Prostate gland (tissue), 2 donors: ENCODE measurements at regions not wholly inside any gene's neighbourhood (a gene's known extent, or its start where the extent isn't known, plus 50 kb on each side); places are given as distances from the start of the nearest gene placed in this dataset.
A peak's percentile ranks its signal among the peaks of the same experiment; 100 is the strongest.
"Not testable (repeated sequence)": the region's sequence is repeated elsewhere in the genome, so short reads cannot be mapped to it uniquely, and the experiment has no call there.

Source experiments
- DNase-seq: peaks from one replicate; pipeline ENCODE4 v3.0.0-alpha.2; 2019; ENCODE audit warnings: low spot score
- H3K27ac ChIP-seq, 2 donors: fragments of 200-600 bp; sonication (generic); 2 replicates each; pipeline ENCODE4 v1.5.1; 2017 to 2019
- H3K27me3 ChIP-seq: fragments of 200-600 bp; sonication (generic); replicated peaks from 2 replicates; pipeline ENCODE4 v1.5.1; 2019; ENCODE audit not compliant: insufficient read depth
- H3K36me3 ChIP-seq, 2 donors: fragments of 200-600 bp; sonication (generic); 1 replicate in 1 of 2; 2 replicates in 1 of 2; pipeline versions ENCODE4 v1.5.1 to v1.8.1; 2017 to 2019
- H3K4me1 ChIP-seq: fragments of 200-600 bp; sonication (generic); replicated peaks from 2 replicates; pipeline ENCODE4 v1.5.1; 2019
- H3K4me3 ChIP-seq, 2 donors: fragments of 200-600 bp; sonication (generic); 2 replicates each; pipeline ENCODE4 v1.5.1; 2017 to 2019
- H3K9me3 ChIP-seq: fragments of 200-600 bp; sonication (generic); 2 replicates; pipeline ENCODE4 v1.5.1; 2017
- POLR2A ChIP-seq: fragments of 450-650 bp; IDR thresholded peaks from one replicate; pipeline ENCODE4 v1.6.1; 2016; ENCODE audit warnings: antibody characterized with exemption, mild to moderate bottlenecking
- POLR2AphosphoS5 ChIP-seq: sonication (generic); formaldehyde crosslinking; IDR thresholded peaks from one replicate; pipeline ENCODE4 v1.6.1; 2017; ENCODE audit warnings: antibody characterized with exemption
- WGBS: methylation state at CpG from one replicate; pipeline ENCODE4 v1.1.5; 2018; 5-methylcytosine and 5-hydroxymethylcytosine counted together
- intact Hi-C: fragments of 100-400 bp; cut with DNase I; formaldehyde crosslinking; loops from one replicate; pipeline ENCODE4 v1.14.2; 2022
- TF ChIP-seq, protein P1 (sequence below), 4 experiments: fragments of 200-600 bp in 2 of 4; fragments of 450-650 bp in 2 of 4; sonication (generic) in 2 of 4; IDR thresholded peaks; 1 replicate in 3 of 4; 2 replicates in 1 of 4; pipeline ENCODE4 v1.5.1; 2016 to 2019; ENCODE audit warnings: antibody characterized with exemption in 4 of 4, mild to moderate bottlenecking in 2 of 4, moderate library complexity in 2 of 4

DNA sequence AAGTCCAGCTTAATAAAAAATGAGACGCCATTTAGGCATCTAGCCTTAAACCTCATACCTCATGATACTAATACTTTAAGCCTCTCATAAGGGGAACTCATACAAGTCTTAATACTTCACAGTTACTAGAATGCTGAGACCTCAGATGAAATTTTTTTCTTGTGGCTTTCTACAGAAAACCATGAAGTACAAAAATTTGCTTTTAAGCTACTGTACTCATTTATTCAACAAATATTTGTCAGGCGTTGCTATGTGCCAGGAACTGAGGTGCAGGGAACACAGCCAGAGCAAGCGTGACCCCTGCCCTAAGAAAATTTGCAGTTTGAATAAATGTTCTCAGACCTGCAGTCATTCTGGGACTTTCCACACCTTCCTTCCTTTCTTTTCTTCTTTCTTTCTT is 150.6 kb downstream of the MRPL39 start:
- 48% methylated on average over 3 of the region's 3 CpGs for WGBS
- H3K4me3 ChIP-seq, result no peak overlapping the region
- H3K9me3 ChIP-seq, result no peaks in the 10 kb centered on the region
- TF ChIP-seq POLR2A, result no peak
- TF ChIP-seq, protein P1, sequence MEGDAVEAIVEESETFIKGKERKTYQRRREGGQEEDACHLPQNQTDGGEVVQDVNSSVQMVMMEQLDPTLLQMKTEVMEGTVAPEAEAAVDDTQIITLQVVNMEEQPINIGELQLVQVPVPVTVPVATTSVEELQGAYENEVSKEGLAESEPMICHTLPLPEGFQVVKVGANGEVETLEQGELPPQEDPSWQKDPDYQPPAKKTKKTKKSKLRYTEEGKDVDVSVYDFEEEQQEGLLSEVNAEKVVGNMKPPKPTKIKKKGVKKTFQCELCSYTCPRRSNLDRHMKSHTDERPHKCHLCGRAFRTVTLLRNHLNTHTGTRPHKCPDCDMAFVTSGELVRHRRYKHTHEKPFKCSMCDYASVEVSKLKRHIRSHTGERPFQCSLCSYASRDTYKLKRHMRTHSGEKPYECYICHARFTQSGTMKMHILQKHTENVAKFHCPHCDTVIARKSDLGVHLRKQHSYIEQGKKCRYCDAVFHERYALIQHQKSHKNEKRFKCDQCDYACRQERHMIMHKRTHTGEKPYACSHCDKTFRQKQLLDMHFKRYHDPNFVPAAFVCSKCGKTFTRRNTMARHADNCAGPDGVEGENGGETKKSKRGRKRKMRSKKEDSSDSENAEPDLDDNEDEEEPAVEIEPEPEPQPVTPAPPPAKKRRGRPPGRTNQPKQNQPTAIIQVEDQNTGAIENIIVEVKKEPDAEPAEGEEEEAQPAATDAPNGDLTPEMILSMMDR (IDR thresholded peaks at IDR 0.05), result no peak
- TF ChIP-seq POLR2AphosphoS5, result no peak
- no peak overlapping the region for H3K27ac ChIP-seq
- H3K27me3 ChIP-seq, result no peaks in the 10 kb centered on the region
- DNase-seq, result no peak
- no peaks in the 10 kb centered on the region for H3K4me1 ChIP-seq
- intact Hi-C loops, result no loop called here
- H3K36me3 ChIP-seq, result no peaks in the 10 kb centered on the region

DNA sequence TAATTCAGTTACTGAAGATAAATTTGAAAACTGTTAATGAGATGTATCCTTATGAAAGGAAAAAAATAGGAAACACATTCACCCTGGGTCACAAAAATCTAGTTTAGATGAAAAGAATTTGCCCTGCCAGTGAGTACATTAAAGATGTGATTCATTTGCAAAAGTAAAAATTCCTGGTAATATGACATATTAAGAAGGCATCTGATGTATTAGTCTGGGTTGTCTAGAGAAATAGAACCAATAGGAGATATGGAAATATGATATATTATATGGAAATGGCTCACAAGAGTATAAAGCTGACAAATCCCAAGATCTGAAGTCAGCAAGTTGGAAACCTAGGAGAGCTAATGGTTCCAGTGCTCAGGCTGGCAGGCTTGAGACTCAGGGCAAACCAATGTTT is 153.8 kb downstream of the MRPL39 start:
- intact Hi-C loops, result no loop called here
- no peak for TF ChIP-seq POLR2AphosphoS5
- no peak for TF ChIP-seq POLR2A
- TF ChIP-seq, protein P1 (IDR thresholded peaks at IDR 0.05), result no peak
- no peaks in the 10 kb centered on the region for H3K9me3 ChIP-seq
- no peaks in the 10 kb centered on the region for H3K27me3 ChIP-seq
- H3K4me1 ChIP-seq, result no peaks in the 10 kb centered on the region
- H3K4me3 ChIP-seq, result no peak overlapping the region
- no peak for DNase-seq
- no peaks in the 10 kb centered on the region for H3K36me3 ChIP-seq
- H3K27ac ChIP-seq, result no peak overlapping the region

DNA sequence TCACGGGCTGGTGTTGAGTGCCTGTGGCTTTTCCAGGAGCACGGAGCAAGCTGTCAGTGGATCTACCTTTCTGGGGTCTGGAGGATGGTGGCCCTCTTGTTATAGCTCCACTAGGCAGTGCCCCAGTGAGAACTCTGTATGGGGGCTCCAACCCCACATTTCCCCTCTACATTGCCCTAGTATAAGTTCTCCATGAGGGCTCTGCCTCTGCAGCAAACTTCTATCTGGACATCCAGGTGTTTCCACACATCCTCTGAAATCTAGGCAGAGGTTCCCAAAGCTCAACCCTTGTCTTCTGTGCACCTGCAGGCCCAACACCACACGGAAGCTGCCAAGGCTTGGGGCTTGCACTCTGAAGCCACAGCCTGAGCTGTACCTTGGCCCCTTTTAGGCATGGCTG is 157.3 kb downstream of the MRPL39 start:
- DNase-seq, result no peak
- H3K4me3 ChIP-seq, result no peak overlapping the region
- no peaks in the 10 kb centered on the region for H3K4me1 ChIP-seq
- no peak overlapping the region for H3K27ac ChIP-seq
- WGBS, result 87% methylated on average over 3 of the region's 3 CpGs
- intact Hi-C loops, result no loop called here
- no peaks in the 10 kb centered on the region for H3K36me3 ChIP-seq
- TF ChIP-seq POLR2A (no peak), POLR2AphosphoS5 (no peak)
- TF ChIP-seq, protein P1 (IDR thresholded peaks at IDR 0.05), result no peak
- no peaks in the 10 kb centered on the region for H3K9me3 ChIP-seq
- H3K27me3 ChIP-seq, result no peaks in the 10 kb centered on the region

DNA sequence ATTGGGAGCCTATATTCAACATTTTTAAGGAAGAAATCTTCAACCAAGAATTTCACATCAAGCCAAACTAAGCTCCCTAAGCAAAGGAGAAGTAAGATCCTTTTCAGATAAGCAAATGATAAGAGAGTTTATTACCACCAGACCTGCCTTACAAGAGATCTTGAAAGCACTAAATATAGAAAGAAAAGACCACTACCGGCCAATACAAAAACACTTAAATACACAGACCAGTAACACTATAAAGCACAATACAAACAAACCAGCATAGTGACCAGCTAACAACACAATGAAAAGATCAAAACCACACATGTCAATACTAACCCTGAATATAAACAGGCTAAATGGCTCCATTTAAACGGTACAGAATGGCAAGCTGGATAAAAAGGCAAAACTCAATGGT is 165.4 kb downstream of the MRPL39 start:
- Histone ChIP-seq H3K4me1 (no peaks in the 10 kb centered on the region), H3K4me3 (no peak overlapping the region), H3K27ac (no peak overlapping the region), H3K27me3 (no peaks in the 10 kb centered on the region), H3K36me3 (no peaks in the 10 kb centered on the region), H3K9me3 (no peaks in the 10 kb centered on the region)
- intact Hi-C loops, result no loop called here
- 36% methylated on average over 2 of the region's 2 CpGs for WGBS
- DNase-seq, result no peak
- TF ChIP-seq POLR2AphosphoS5 (peak; percentile 37), POLR2A (no peak)
- TF ChIP-seq, protein P1 (IDR thresholded peaks at IDR 0.05), result no peak

DNA sequence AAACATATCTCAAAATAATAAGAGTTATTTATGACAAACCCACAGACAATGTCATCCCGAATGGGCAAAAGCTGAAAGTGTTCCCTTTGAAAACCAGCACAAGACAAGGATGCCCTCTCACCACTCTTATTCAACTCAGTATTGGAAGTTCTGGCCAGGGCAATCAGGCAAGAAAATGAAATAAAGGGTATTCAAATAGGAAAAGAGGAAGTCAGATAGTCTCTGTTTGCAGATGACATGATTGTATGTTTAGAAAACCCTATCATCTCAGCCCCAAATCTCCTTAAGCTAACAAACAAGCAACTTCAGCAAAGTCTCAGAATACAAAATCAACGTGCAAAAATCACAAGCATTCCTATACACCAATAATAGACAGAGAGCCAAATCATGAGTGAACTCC is 169.8 kb downstream of the MRPL39 start:
- intact Hi-C loops, DNase-seq, H3K4me3 ChIP-seq, H3K36me3 ChIP-seq, H3K9me3 ChIP-seq, H3K4me1 ChIP-seq, H3K27me3 ChIP-seq, H3K27ac ChIP-seq: not testable (repeated sequence)
- WGBS, result 81% methylated on average over 2 of the region's 2 CpGs
